GM12878 (cell line): ENCODE measurements at regions not wholly inside any gene's neighbourhood (a gene's known extent, or its start where the extent isn't known, plus 50 kb on each side); places are given as distances from the start of the nearest gene placed in this dataset.

ENCODE experiments used
- ATAC-seq: fragments of 200-7000 bp; cut with Tn5 transposase; 3 replicates; pipeline ENCODE4 v1.9.1; 2020; ENCODE audit warnings: mild to moderate bottlenecking, moderate library complexity
- BruUV-seq: library from RNA; stranded (reverse); fragments of 400-500 nt; replicated peaks from 2 replicates; lab custom pipeline; 2021; lab: Mats Ljungman, UMichigan
- CTCF ChIA-PET: fragments of 300-600 bp; sonication (Branson Sonifier 250); formaldehyde crosslinking; extraction: SDS; loops from one replicate; lab custom pipeline; 2021; ENCODE audit warnings: inconsistent platforms; lab: Yijun Ruan, JAX
- POLR2A ChIA-PET: fragments of 350-600 bp; formaldehyde crosslinking; extraction: SDS; loops from one replicate; lab custom pipeline; 2021; ENCODE audit warnings: inconsistent platforms; lab: Charles Lee
- RAD21 ChIA-PET: fragments of 300-600 bp; sonication (Branson Sonifier 250); formaldehyde crosslinking; loops from one replicate; lab custom pipeline; 2023; ENCODE audit warnings: antibody characterized with exemption; ENCODE audit not compliant: unreplicated experiment; lab: Charles Lee
- SMC1A ChIA-PET: fragments of 300-600 bp; sonication (Branson Sonifier 250); formaldehyde crosslinking; loops from one replicate; lab custom pipeline; 2023; ENCODE audit not compliant: unreplicated experiment, uncharacterized antibody; lab: Charles Lee
- DNase-seq: peaks from one replicate; pipeline ENCODE4 v3.0.0-alpha.2; 2011; ENCODE audit warnings: low read depth, low spot score
- FAIRE-seq: peaks from 3 replicates; lab custom pipeline; 2011; peaks lifted over from hg19 to GRCh38; lab: Jason Lieb, UNC
- H2AFZ ChIP-seq: 2 replicates; pipeline ENCODE4 v1.6.0; 2011; ENCODE audit warnings: low read depth, low read length, control low read depth; ENCODE audit not compliant: control insufficient read depth
- H3K27ac ChIP-seq: 2 replicates; pipeline ENCODE4 v1.5.1; 2011; ENCODE audit warnings: control low read depth; ENCODE audit not compliant: control insufficient read depth, insufficient read depth
- H3K27me3 ChIP-seq, 2 experiments: replicated peaks in 1 of 2; 2 replicates each; pipeline versions ENCODE4 v1.6.0 to v1.6.1; 2011; ENCODE audit warnings: low read length in 1 of 2; ENCODE audit not compliant: control insufficient read depth in 2 of 2, insufficient read depth in 2 of 2
- H3K36me3 ChIP-seq, 2 experiments: 2 replicates each; pipeline ENCODE4 v1.5.1; 2011; ENCODE audit warnings: low read length in 1 of 2; ENCODE audit not compliant: control insufficient read depth in 2 of 2, insufficient read depth in 2 of 2
- H3K4me1 ChIP-seq: 2 replicates; pipeline ENCODE4 v1.6.1; 2011; ENCODE audit warnings: mild to moderate bottlenecking, low read length, moderate library complexity, mixed read lengths; ENCODE audit not compliant: control insufficient read depth, insufficient read depth
- H3K4me2 ChIP-seq: 2 replicates; pipeline ENCODE4 v1.6.0; 2011; ENCODE audit warnings: control low read depth; ENCODE audit not compliant: control insufficient read depth, insufficient read depth
- H3K4me3 ChIP-seq: fragments of 200-600 bp; sonication (generic); 2 replicates; pipeline ENCODE4 v1.5.1; 2016
- H3K79me2 ChIP-seq: 2 replicates; pipeline ENCODE4 v1.6.0; 2011; ENCODE audit warnings: low read length; ENCODE audit not compliant: control insufficient read depth, insufficient read depth
- H3K9ac ChIP-seq: 2 replicates; pipeline ENCODE4 v1.8.0; 2011; ENCODE audit warnings: low read length, control low read depth, mixed read lengths; ENCODE audit not compliant: control insufficient read depth, insufficient read depth
- H3K9me3 ChIP-seq: replicated peaks from 3 replicates; pipeline ENCODE4 v1.5.1; 2011; ENCODE audit warnings: mild to moderate bottlenecking, low read length; ENCODE audit not compliant: control insufficient read depth, insufficient read depth
- H4K20me1 ChIP-seq: 2 replicates; pipeline ENCODE4 v1.6.0; 2011; ENCODE audit not compliant: control insufficient read depth, insufficient read depth
- ATF2 ChIP-seq: IDR thresholded peaks from 2 replicates; pipeline ENCODE4 v1.6.1; 2012; ENCODE audit warnings: low read length, inconsistent platforms
- CBX5 ChIP-seq: sonication (generic); IDR thresholded peaks from 2 replicates; pipeline ENCODE4 v1.6.1; 2016; ENCODE audit warnings: low read depth, moderate library complexity, mild to moderate bottlenecking, inconsistent platforms
- CEBPB ChIP-seq, 2 experiments: fragments of 150-350 bp in 1 of 2; IDR thresholded peaks; 2 replicates each; pipeline ENCODE4 v1.6.1; 2012 to 2014; ENCODE audit warnings: low read depth in 2 of 2, low read length in 2 of 2, borderline replicate concordance in 1 of 2, inconsistent platforms in 1 of 2
- E2F8 ChIP-seq: fragments of 450-650 bp; IDR thresholded peaks from 2 replicates; pipeline ENCODE4 v1.6.1; 2018; ENCODE audit warnings: mild to moderate bottlenecking, low read depth, moderate library complexity; ENCODE audit not compliant: partially characterized antibody
- IKZF2 ChIP-seq, 2 experiments: fragments of 450-650 bp; IDR thresholded peaks; 2 replicates each; pipeline ENCODE4 v1.6.1; 2017; ENCODE audit warnings: mild to moderate bottlenecking in 2 of 2, moderate library complexity in 2 of 2
- KDM1A ChIP-seq: fragments of 200-600 bp; sonication (generic); IDR thresholded peaks from 2 replicates; pipeline ENCODE4 v1.6.1; 2016; ENCODE audit warnings: borderline replicate concordance
- RB1 ChIP-seq: fragments of 450-650 bp; formaldehyde crosslinking; IDR thresholded peaks from 2 replicates; pipeline ENCODE4 v1.6.1; 2017; ENCODE audit warnings: mild to moderate bottlenecking, borderline replicate concordance
- REST ChIP-seq: IDR thresholded peaks from 2 replicates; pipeline ENCODE4 v1.6.1; 2012; ENCODE audit warnings: mild to moderate bottlenecking, low read depth, low read length
- SMC3 ChIP-seq: IDR thresholded peaks from 2 replicates; pipeline ENCODE4 v1.6.1; 2011; ENCODE audit warnings: low read length, improper control_type of control experiment, borderline replicate concordance
- YBX1 ChIP-seq: fragments of 450-650 bp; IDR thresholded peaks from 2 replicates; pipeline ENCODE4 v1.6.1; 2016; ENCODE audit warnings: antibody characterized with exemption
- ZBTB40 ChIP-seq: fragments of 450-650 bp; IDR thresholded peaks from 2 replicates; pipeline ENCODE4 v1.6.1; 2016; ENCODE audit warnings: mild to moderate bottlenecking, moderate library complexity, borderline replicate concordance
- ZNF384 ChIP-seq: IDR thresholded peaks from 2 replicates; pipeline ENCODE4 v1.6.1; 2012; ENCODE audit warnings: low read depth, mild to moderate bottlenecking, low read length, improper control_type of control experiment, borderline replicate concordance
- WGBS: methylation state at CpG from one replicate; pipeline ENCODE4 v1.1.6; 2016; ENCODE audit warnings: low lambda C conversion rate; ENCODE audit not compliant: insufficient replicate concordance, insufficient coverage; ENCODE audit errors: missing lambda C conversion rate; 5-methylcytosine and 5-hydroxymethylcytosine counted together
- in situ Hi-C: fragments of 300-500 bp; cut with MboI; formaldehyde crosslinking; loops from 9 replicates; pipeline ENCODE4 v1.14.3; 2018; ENCODE audit warnings: mixed read lengths
- intact Hi-C: fragments of 100-400 bp; cut with micrococcal nuclease; formaldehyde crosslinking; loops from one replicate; pipeline ENCODE4 v1.14.2; 2022; ENCODE audit not compliant: unreplicated experiment

- in situ Hi-C loops = no loop called here
- FAIRE-seq = no peak
- TF ChIP-seq RB1 (no peak), REST (no peak), SMC3 (no peak), CBX5 (no peak), CEBPB (IDR thresholded peaks at IDR 0.05; ENCODE audit: borderline replicate concordance in 1 of 2, low read depth in 2 of 2, low read length in 2 of 2) (no peak), ZNF384 (no peak), KDM1A (no peak), YBX1 (no peak), ATF2 (no peak), E2F8 (no peak), IKZF2 (IDR thresholded peaks at IDR 0.05) (no peak), ZBTB40 (no peak)
Observed at GRCh38 chr6:85157311-85157710, 292.6 kb upstream of the NT5E start.

More at GRCh38 chr6:85157311-85157710, 292.6 kb upstream of the NT5E start:
- Histone ChIP-seq H3K36me3 (no peaks in the 10 kb centered on the region), H3K9me3 (no peaks in the 10 kb centered on the region), H3K79me2 (no peaks in the 10 kb centered on the region), H2AFZ (no peak overlapping the region), H3K27ac (no peak overlapping the region), H3K27me3 (no peaks in the 10 kb centered on the region), H3K4me1 (no peaks in the 10 kb centered on the region), H4K20me1 (no peaks in the 10 kb centered on the region), H3K4me3 (no peak overlapping the region), H3K9ac (no peak overlapping the region), H3K4me2 (no peak overlapping the region)
- no TSS peak for BruUV-seq
- CTCF ChIA-PET = no interaction called here
- POLR2A ChIA-PET = no interaction called here
- DNase-seq (no peak), ATAC-seq (no peak)
- intact Hi-C loops = no loop called here
- SMC1A ChIA-PET = no interaction called here
- RAD21 ChIA-PET = no interaction called here
- 0% methylated on average over 2 of the region's 2 CpGs for WGBS
